Fibroblast of lung (primary cell): ENCODE measurements at regions not wholly inside any gene's neighbourhood (a gene's known extent, or its start where the extent isn't known, plus 50 kb on each side); places are given as distances from the start of the nearest gene placed in this dataset.

ENCODE experiments used
- DNase-seq, 2 donors: peaks; one replicate each; pipeline versions ENCODE4 v3.0.0 to v3.0.0-alpha.2; 2010; ENCODE audit warnings: low read depth in 2 of 2
- H2AFZ ChIP-seq: 2 replicates; pipeline ENCODE4 v1.5.1; 2012; ENCODE audit warnings: low read length, control low read depth, inconsistent platforms
- H3K27ac ChIP-seq: 2 replicates; pipeline ENCODE4 v1.5.1; 2011; ENCODE audit warnings: low read length, control low read depth; ENCODE audit not compliant: insufficient read depth
- H3K27me3 ChIP-seq: 2 replicates; pipeline ENCODE4 v1.5.1; 2011; ENCODE audit warnings: mild to moderate bottlenecking, low read length; ENCODE audit not compliant: control insufficient read depth, insufficient read depth
- H3K36me3 ChIP-seq: 2 replicates; pipeline ENCODE4 v1.5.1; 2011; ENCODE audit warnings: low read length; ENCODE audit not compliant: control insufficient read depth, insufficient read depth
- H3K4me1 ChIP-seq: 2 replicates; pipeline ENCODE4 v1.5.1; 2011; ENCODE audit warnings: low read length; ENCODE audit not compliant: control insufficient read depth, insufficient read depth; ENCODE audit errors: extremely low read depth
- H3K4me2 ChIP-seq: 2 replicates; pipeline ENCODE4 v1.5.1; 2011; ENCODE audit warnings: low read length, control low read depth; ENCODE audit not compliant: insufficient read depth; ENCODE audit errors: extremely low read depth
- H3K4me3 ChIP-seq, 4 experiments: fragments of 200-600 bp in 1 of 4; sonication (generic) in 1 of 4; replicated peaks in 1 of 4; 2 replicates each; pipeline ENCODE4 v1.5.1; 2011 to 2016; ENCODE audit warnings: low read length in 4 of 4, low read depth in 3 of 4, mild to moderate bottlenecking in 3 of 4, control low read depth in 2 of 4, inconsistent platforms in 1 of 4, mixed read lengths in 1 of 4; ENCODE audit not compliant: insufficient read depth in 1 of 4; ENCODE audit errors: control extremely low read depth in 1 of 4
- H3K79me2 ChIP-seq: 2 replicates; pipeline ENCODE4 v1.5.1; 2012; ENCODE audit warnings: mild to moderate bottlenecking, low read length, inconsistent platforms; ENCODE audit not compliant: control insufficient read depth, insufficient read depth
- H3K9ac ChIP-seq: 2 replicates; pipeline ENCODE4 v1.5.1; 2011; ENCODE audit warnings: mild to moderate bottlenecking, low read length, control low read depth; ENCODE audit not compliant: insufficient read depth
- H3K9me3 ChIP-seq: 2 replicates; pipeline ENCODE4 v1.5.1; 2012; ENCODE audit warnings: low read depth, low read length; ENCODE audit not compliant: control insufficient read depth, insufficient read depth
- H4K20me1 ChIP-seq: 2 replicates; pipeline ENCODE4 v1.5.1; 2011; ENCODE audit warnings: low read length; ENCODE audit not compliant: control insufficient read depth, insufficient read depth; ENCODE audit errors: extremely low read depth
- CTCF ChIP-seq, 2 donors: IDR thresholded peaks in 1 of 2; conservative IDR thresholded peaks in 1 of 2; 1 replicate in 1 of 2; 2 replicates in 1 of 2; pipeline ENCODE4 v1.5.1; 2011 to 2012; ENCODE audit warnings: low read length in 2 of 2, control low read depth in 1 of 2, inconsistent platforms in 1 of 2, low read depth in 1 of 2, mild to moderate bottlenecking in 1 of 2
- EZH2 ChIP-seq: IDR thresholded peaks from 2 replicates; pipeline ENCODE4 v1.5.1; 2012; ENCODE audit warnings: low read length, control low read depth, mild to moderate bottlenecking; ENCODE audit errors: missing control alignments

GRCh38 chr6:167226791-167227190 lies 64.3 kb upstream of the UNC93A start:
- no peaks in the 10 kb centered on the region for H3K79me2 ChIP-seq
- no peaks in the 10 kb centered on the region for H4K20me1 ChIP-seq
- no peak overlapping the region for H2AFZ ChIP-seq
- no peaks in the 10 kb centered on the region for H3K36me3 ChIP-seq
- no peak for TF ChIP-seq EZH2
- no peak for TF ChIP-seq CTCF (conservative IDR thresholded peaks at IDR 0.05 in 1 of 2, IDR thresholded peaks at IDR 0.05 in 1 of 2; ENCODE audit: low read depth in 1 of 2, low read length in 2 of 2)
- H3K27ac ChIP-seq, result no peak overlapping the region
- no peak for DNase-seq
- H3K4me1 ChIP-seq, result no peaks in the 10 kb centered on the region
- H3K27me3 ChIP-seq, result no peaks in the 10 kb centered on the region
- H3K4me2 ChIP-seq, result no peak overlapping the region
- no peaks in the 10 kb centered on the region for H3K9me3 ChIP-seq
- no peak overlapping the region for H3K4me3 ChIP-seq
- H3K9ac ChIP-seq, result no peak overlapping the region

- no peak for TF ChIP-seq CTCF (conservative IDR thresholded peaks at IDR 0.05 in 1 of 2, IDR thresholded peaks at IDR 0.05 in 1 of 2; ENCODE audit: low read depth in 1 of 2, low read length in 2 of 2)
- TF ChIP-seq EZH2, result no peak
- no peaks in the 10 kb centered on the region for H3K36me3 ChIP-seq
These were observed 63.1 kb upstream of the UNC93A start for GRCh38 chr6:167227984-167228383.

GRCh38 chr6:167229586-167229985 lies 61.5 kb upstream of the UNC93A start:
- no peak overlapping the region for H3K4me3 ChIP-seq
- no peak overlapping the region for H2AFZ ChIP-seq
- no peaks in the 10 kb centered on the region for H3K27me3 ChIP-seq
- no peaks in the 10 kb centered on the region for H4K20me1 ChIP-seq
- TF ChIP-seq CTCF (conservative IDR thresholded peaks at IDR 0.05 in 1 of 2, IDR thresholded peaks at IDR 0.05 in 1 of 2; ENCODE audit: low read depth in 1 of 2, low read length in 2 of 2) (no peak), EZH2 (no peak)
- H3K9me3 ChIP-seq, result no peaks in the 10 kb centered on the region
- DNase-seq, result no peak
- H3K4me1 ChIP-seq, result no peaks in the 10 kb centered on the region
- no peaks in the 10 kb centered on the region for H3K36me3 ChIP-seq
- H3K79me2 ChIP-seq, result no peaks in the 10 kb centered on the region
- H3K4me2 ChIP-seq, result no peak overlapping the region
- no peak overlapping the region for H3K9ac ChIP-seq
- no peak overlapping the region for H3K27ac ChIP-seq

More at GRCh38 chr6:167227984-167228383, 63.1 kb upstream of the UNC93A start:
- H3K9me3 ChIP-seq, result no peaks in the 10 kb centered on the region
- no peak for DNase-seq
- H4K20me1 ChIP-seq, result no peaks in the 10 kb centered on the region
- H3K79me2 ChIP-seq, result no peaks in the 10 kb centered on the region
- no peak overlapping the region for H3K9ac ChIP-seq
- no peak overlapping the region for H3K27ac ChIP-seq
- no peak overlapping the region for H3K4me2 ChIP-seq
- no peaks in the 10 kb centered on the region for H3K4me1 ChIP-seq
- H3K4me3 ChIP-seq, result no peak overlapping the region
- H3K27me3 ChIP-seq, result no peaks in the 10 kb centered on the region
- H2AFZ ChIP-seq, result no peak overlapping the region
